ENCODE measurements at regions not wholly inside any gene's neighbourhood (a gene's known extent, or its start where the extent isn't known, plus 50 kb on each side); places are given as distances from the start of the nearest gene placed in this dataset.

GRCh38 chr3:87800516-87800915 lies 258.3 kb downstream of the CGGBP1 start:
- no peak for TF ChIP-seq CTCF (IDR thresholded peaks at IDR 0.05)
- TF ChIP-seq POLR2A (IDR thresholded peaks at IDR 0.05; ENCODE audit: low read depth) = no peak
